ENCODE measurements at regions not wholly inside any gene's neighbourhood (a gene's known extent, or its start where the extent isn't known, plus 50 kb on each side); places are given as distances from the start of the nearest gene placed in this dataset.

DNA sequence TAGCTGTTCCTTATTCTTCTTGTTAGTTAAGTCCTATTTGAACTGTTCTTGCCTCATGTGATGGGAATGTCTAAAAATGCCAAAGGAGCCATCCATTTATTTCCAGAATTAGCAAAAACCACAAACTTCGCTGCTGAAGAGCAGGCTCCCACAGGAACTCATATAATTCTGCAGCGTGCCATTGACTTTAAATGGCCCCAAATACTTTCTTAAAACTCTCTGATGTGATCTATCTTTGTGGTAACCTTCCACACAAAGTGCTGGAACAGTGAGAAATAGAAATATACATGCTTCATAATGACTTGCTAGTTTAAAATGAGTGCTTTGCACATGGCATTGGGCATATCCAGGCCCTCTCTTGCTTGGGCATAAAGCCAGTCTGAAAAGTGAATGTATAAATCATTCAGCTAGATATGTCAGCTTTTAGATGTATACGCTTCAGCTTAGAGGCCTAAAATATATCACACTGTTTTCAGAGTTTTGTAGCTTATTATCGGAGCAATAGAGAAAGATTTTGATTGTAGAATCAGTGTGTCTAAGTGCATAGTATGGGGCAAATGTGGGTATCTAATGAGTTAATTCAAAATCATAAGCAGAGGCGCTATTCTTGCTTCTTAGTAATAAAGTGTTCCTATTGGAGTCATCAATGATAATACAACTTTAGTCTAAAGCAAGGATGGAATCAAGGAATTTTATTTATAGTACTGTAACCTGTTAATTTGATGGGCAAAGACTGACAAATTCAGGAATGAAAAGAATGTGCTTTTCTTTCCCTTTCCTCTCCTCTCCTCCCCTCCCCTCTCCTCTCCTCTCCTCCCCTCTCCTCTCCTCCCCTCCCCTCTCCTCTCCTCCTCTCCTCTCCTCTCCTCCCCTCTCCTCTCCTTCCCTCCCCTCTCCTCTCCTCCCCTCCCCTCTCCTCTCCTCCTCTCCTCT, 392.2 kb upstream of the ZFP42 start:
- DNase-seq (no peak), ATAC-seq (ENCODE audit: low read depth) (no peak)
- no peaks in the 10 kb centered on the region for H3K9me3 Mint-ChIP-seq
- H3K4me1 Mint-ChIP-seq = no peaks in the 10 kb centered on the region
- TF ChIP-seq, protein P1, sequence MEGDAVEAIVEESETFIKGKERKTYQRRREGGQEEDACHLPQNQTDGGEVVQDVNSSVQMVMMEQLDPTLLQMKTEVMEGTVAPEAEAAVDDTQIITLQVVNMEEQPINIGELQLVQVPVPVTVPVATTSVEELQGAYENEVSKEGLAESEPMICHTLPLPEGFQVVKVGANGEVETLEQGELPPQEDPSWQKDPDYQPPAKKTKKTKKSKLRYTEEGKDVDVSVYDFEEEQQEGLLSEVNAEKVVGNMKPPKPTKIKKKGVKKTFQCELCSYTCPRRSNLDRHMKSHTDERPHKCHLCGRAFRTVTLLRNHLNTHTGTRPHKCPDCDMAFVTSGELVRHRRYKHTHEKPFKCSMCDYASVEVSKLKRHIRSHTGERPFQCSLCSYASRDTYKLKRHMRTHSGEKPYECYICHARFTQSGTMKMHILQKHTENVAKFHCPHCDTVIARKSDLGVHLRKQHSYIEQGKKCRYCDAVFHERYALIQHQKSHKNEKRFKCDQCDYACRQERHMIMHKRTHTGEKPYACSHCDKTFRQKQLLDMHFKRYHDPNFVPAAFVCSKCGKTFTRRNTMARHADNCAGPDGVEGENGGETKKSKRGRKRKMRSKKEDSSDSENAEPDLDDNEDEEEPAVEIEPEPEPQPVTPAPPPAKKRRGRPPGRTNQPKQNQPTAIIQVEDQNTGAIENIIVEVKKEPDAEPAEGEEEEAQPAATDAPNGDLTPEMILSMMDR (IDR thresholded peaks at IDR 0.05) = no peak
- ChIA-PET POLR2A (no interaction called here), CTCF (no interaction called here)
- H3K4me3 Mint-ChIP-seq = no peak overlapping the region
- intact Hi-C loops (cut with micrococcal nuclease) = no loop called here
- no peak overlapping the region for H3K27ac Mint-ChIP-seq
- H3K36me3 Mint-ChIP-seq (ENCODE audit: low read depth) = no peaks in the 10 kb centered on the region
- H3K27me3 Mint-ChIP-seq = no peaks in the 10 kb centered on the region

DNA sequence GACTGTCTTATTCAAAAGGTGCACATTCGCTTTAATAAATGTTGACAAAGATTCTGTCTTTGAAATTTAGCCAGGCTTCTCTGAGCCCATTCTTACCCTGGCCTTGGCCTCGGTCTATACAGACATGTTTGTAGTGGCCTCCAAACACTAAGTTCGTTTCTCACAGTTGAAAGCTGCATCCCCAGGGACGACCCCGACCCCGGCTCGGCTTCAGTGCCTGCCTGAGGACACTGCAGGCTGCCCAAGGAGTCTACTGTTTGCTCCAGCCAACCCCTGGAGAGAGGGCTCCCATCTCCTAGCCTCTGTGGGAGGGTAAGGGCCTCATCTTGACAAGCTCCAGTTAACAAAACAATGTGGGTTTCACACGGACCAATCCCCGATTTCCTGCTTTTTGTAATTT, 390.6 kb upstream of the ZFP42 start:
- Mint-ChIP-seq H3K9me3 (no peaks in the 10 kb centered on the region), H3K36me3 (ENCODE audit: low read depth) (no peaks in the 10 kb centered on the region), H3K27me3 (no peaks in the 10 kb centered on the region), H3K4me3 (no peak overlapping the region), H3K4me1 (no peaks in the 10 kb centered on the region), H3K27ac (no peak overlapping the region)
- DNase-seq (no peak), ATAC-seq (ENCODE audit: low read depth) (no peak)
- ChIA-PET POLR2A (no interaction called here), CTCF (no interaction called here)
- TF ChIP-seq, protein P1 (IDR thresholded peaks at IDR 0.05) = no peak
- intact Hi-C loops (cut with micrococcal nuclease) = loop anchor here (5.0 kb wide), 1 partner anchor 1597 kb away; no protein-coding TSS in a partner anchor

GRCh38 chr4:187606581-187606980, 389.0 kb upstream of the ZFP42 start:
- ChIA-PET POLR2A (no interaction called here), CTCF (interaction anchor here (1.6 kb wide), 1 partner anchor 13 kb away, joined by 6 read pairs; no protein-coding TSS in a partner anchor)
- Mint-ChIP-seq H3K4me1 (no peaks in the 10 kb centered on the region), H3K27ac (no peak overlapping the region), H3K4me3 (no peak overlapping the region), H3K27me3 (no peaks in the 10 kb centered on the region), H3K36me3 (ENCODE audit: low read depth) (no peaks in the 10 kb centered on the region), H3K9me3 (no peaks in the 10 kb centered on the region)
- TF ChIP-seq, protein P1 (IDR thresholded peaks at IDR 0.05) = no peak
- ATAC-seq (ENCODE audit: low read depth) (no peak), DNase-seq (no peak)
- intact Hi-C loops (cut with micrococcal nuclease) = loop anchor here (5.0 kb wide), 1 partner anchor 1596 kb away; no protein-coding TSS in a partner anchor

DNA sequence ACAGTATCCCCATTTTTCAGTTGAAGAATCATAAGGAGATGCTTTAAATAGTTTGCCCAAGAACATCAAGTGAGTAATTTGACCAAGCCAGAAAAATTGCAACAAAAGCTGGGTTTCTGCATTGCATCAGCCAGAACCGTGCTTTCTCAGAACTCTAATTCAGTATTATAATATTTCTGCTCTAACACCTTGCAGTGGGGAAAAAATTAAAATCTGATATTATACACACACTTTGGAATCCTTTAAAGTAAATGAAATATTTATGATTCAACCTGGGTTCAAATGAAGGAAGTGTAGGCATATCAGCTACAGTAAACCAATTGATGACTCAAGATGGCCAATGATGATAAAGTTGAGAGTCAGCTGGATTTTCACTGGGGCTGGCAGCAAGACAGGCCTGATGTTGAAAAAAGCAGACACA, 387.6 kb upstream of the ZFP42 start:
- Mint-ChIP-seq H3K36me3 (ENCODE audit: low read depth) (no peaks in the 10 kb centered on the region), H3K4me3 (no peak overlapping the region), H3K27me3 (no peaks in the 10 kb centered on the region), H3K9me3 (no peaks in the 10 kb centered on the region), H3K27ac (no peak overlapping the region), H3K4me1 (no peaks in the 10 kb centered on the region)
- TF ChIP-seq, protein P1 (IDR thresholded peaks at IDR 0.05) = no peak
- no peak for ATAC-seq (ENCODE audit: low read depth)
- POLR2A ChIA-PET = no interaction called here
- CTCF ChIA-PET = interaction anchor here (1.2 kb wide), 1 partner anchor 10 kb away, joined by 4 read pairs; no protein-coding TSS in a partner anchor
- intact Hi-C loops (cut with micrococcal nuclease) = loop anchor here (5.0 kb wide), 1 partner anchor 1594 kb away; no protein-coding TSS in a partner anchor
- no peak for DNase-seq

GRCh38 chr4:187612301-187612700, 383.3 kb upstream of the ZFP42 start:
- POLR2A ChIA-PET = no interaction called here
- Mint-ChIP-seq H3K9me3 (no peaks in the 10 kb centered on the region), H3K27ac (no peak overlapping the region), H3K36me3 (ENCODE audit: low read depth) (no peaks in the 10 kb centered on the region), H3K4me1 (no peaks in the 10 kb centered on the region), H3K27me3 (no peaks in the 10 kb centered on the region), H3K4me3 (no peak overlapping the region)
- TF ChIP-seq, protein P1 (IDR thresholded peaks at IDR 0.05) = no peak
- CTCF ChIA-PET = no interaction called here
- ATAC-seq (ENCODE audit: low read depth) (no peak), DNase-seq (no peak)
- intact Hi-C loops (cut with micrococcal nuclease) = no loop called here
